Astrocyte of the cerebellum (primary cell): ENCODE measurements at regions not wholly inside any gene's neighbourhood (a gene's known extent, or its start where the extent isn't known, plus 50 kb on each side); places are given as distances from the start of the nearest gene placed in this dataset.

Experiments
- DNase-seq: peaks from one replicate; pipeline ENCODE4 v3.0.0-alpha.2; 2011; ENCODE audit warnings: low read depth
- H3K4me3 ChIP-seq: 2 replicates; pipeline ENCODE4 v1.5.1; 2011; ENCODE audit warnings: mild to moderate bottlenecking, low read depth, low read length, moderate library complexity
- in situ Hi-C: cut with HindIII; loops from 2 replicates; pipeline ENCODE4 v1.10.0; 2017; ENCODE audit warnings: low sequenced_read_pairs
- TF ChIP-seq, protein P1 (sequence below): IDR thresholded peaks from 2 replicates; pipeline ENCODE4 v1.5.1; 2012; ENCODE audit warnings: low read length, low read depth, moderate library complexity, mild to moderate bottlenecking; ENCODE audit errors: missing control alignments

- in situ Hi-C loops = no loop called here
- no peak overlapping the region for H3K4me3 ChIP-seq
- DNase-seq = no peak
- TF ChIP-seq, protein P1, sequence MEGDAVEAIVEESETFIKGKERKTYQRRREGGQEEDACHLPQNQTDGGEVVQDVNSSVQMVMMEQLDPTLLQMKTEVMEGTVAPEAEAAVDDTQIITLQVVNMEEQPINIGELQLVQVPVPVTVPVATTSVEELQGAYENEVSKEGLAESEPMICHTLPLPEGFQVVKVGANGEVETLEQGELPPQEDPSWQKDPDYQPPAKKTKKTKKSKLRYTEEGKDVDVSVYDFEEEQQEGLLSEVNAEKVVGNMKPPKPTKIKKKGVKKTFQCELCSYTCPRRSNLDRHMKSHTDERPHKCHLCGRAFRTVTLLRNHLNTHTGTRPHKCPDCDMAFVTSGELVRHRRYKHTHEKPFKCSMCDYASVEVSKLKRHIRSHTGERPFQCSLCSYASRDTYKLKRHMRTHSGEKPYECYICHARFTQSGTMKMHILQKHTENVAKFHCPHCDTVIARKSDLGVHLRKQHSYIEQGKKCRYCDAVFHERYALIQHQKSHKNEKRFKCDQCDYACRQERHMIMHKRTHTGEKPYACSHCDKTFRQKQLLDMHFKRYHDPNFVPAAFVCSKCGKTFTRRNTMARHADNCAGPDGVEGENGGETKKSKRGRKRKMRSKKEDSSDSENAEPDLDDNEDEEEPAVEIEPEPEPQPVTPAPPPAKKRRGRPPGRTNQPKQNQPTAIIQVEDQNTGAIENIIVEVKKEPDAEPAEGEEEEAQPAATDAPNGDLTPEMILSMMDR = no peak
Measured at GRCh38 chr10:131829156-131829930, 71.5 kb upstream of the PPP2R2D start.

DNA sequence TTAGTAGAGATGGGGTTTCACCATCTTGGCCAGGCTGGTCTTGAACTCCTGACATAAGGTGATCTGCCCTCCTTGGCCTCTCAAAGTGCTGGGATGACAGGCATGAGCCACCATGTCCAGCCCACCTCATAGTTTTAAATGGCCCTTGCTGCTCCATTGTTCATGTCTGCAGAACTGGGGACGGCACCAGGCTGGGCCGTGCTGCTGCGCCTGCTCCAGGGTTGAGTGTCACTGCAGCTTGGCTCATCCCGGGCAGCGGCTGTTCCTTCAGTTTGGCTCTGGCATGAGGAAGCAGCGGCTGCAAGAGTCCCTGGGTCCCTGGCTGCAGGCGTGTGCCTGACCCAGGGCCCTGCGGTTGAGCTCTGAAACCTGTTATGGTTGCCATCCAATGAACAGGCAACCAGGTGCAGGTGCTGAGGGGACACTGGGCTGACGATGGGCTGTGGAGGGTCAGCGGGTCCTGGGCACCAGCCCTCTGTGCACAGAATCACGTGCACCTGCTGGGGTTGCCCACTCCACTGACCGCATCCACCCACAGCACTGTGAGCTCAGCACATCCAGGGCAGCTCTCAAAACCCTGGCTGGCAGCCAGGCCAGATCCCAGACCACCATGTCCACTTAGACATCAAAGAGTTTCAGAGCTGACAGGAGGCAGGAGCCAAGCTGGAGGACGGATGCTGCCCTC is 70.2 kb upstream of the PPP2R2D start:
- DNase-seq = no peak
- TF ChIP-seq, protein P1 = no peak
- no peak overlapping the region for H3K4me3 ChIP-seq
- in situ Hi-C loops = no loop called here

DNA sequence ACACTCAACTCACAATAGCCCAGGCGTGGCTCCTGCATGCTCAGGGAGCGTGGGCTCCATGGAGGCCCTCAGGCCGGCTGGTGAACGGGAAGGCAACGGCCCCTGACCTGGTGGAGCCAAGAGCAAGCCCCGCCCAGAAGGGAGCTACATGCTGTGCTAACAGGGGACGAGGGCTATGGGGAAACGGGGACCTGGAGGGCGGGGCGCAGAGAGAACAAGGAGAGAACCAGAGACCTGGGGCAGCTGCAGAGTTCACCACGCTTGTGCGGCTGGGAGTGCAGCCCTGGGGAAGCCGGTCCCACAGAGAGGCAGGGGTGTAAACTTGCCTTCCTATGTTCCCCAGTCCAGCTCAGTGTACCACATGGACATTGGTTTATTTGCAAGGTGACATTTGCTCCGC is 69.2 kb upstream of the PPP2R2D start:
- no peak for DNase-seq
- TF ChIP-seq, protein P1 = no peak
- in situ Hi-C loops = no loop called here
- no peak overlapping the region for H3K4me3 ChIP-seq

GRCh38 chr10:131832056-131832685 is 68.6 kb upstream of the PPP2R2D start:
- no peak overlapping the region for H3K4me3 ChIP-seq
- DNase-seq = no peak
- TF ChIP-seq, protein P1 = no peak
- in situ Hi-C loops = no loop called here

GRCh38 chr10:131833013-131833412 is 67.8 kb upstream of the PPP2R2D start:
- DNase-seq = no peak
- in situ Hi-C loops = no loop called here
- no peak overlapping the region for H3K4me3 ChIP-seq
- TF ChIP-seq, protein P1 = no peak

- in situ Hi-C loops = no loop called here
- TF ChIP-seq, protein P1 = no peak
- no peak overlapping the region for H3K4me3 ChIP-seq
- DNase-seq = no peak
Measured at GRCh38 chr10:131833446-131834080, 67.2 kb upstream of the PPP2R2D start.
